A549 (cell line): ENCODE measurements at regions not wholly inside any gene's neighbourhood (a gene's known extent, or its start where the extent isn't known, plus 50 kb on each side); places are given as distances from the start of the nearest gene placed in this dataset.
A peak's percentile ranks its signal among the peaks of the same experiment; 100 is the strongest.

ENCODE experiments used
- ATAC-seq, 2 experiments: fragments of 200-7000 bp in 1 of 2; fragments of >200 bp in 1 of 2; cut with Nextera tagmentation in 1 of 2; cut with Tn5 transposase in 1 of 2; 3 replicates each; pipeline versions ENCODE4 v1.8.0 to v1.9.1; 2018 to 2020; ENCODE audit warnings: mild to moderate bottlenecking in 1 of 2, moderate library complexity in 1 of 2
- CTCF ChIA-PET: fragments of 300-600 bp; sonication (Branson Sonifier 250); formaldehyde crosslinking; extraction: SDS; loops from one replicate; lab custom pipeline; 2021; ENCODE audit warnings: antibody characterized with exemption, inconsistent platforms; lab: Yijun Ruan, JAX
- POLR2A ChIA-PET: fragments of 350-600 bp; formaldehyde crosslinking; extraction: SDS; loops from one replicate; lab custom pipeline; 2021; ENCODE audit warnings: antibody characterized with exemption, inconsistent platforms; lab: Yijun Ruan, JAX
- DNase-seq, 2 experiments: peaks; one replicate each; pipeline versions ENCODE4 v3.0.0 to v3.0.0-alpha.2; 2011 to 2016; ENCODE audit warnings: low read depth in 1 of 2, low spot score in 1 of 2
- FAIRE-seq: peaks from 2 replicates; lab custom pipeline; 2011; peaks lifted over from hg19 to GRCh38; lab: Jason Lieb, UNC
- H3K27ac ChIP-seq, 2 experiments: fragments of >200 bp; sonication (Bioruptor Twin); formaldehyde crosslinking; 3 replicates each; pipeline ENCODE4 v1.5.1; 2016 to 2017
- H3K4me1 ChIP-seq: fragments of >200 bp; sonication (Bioruptor Twin); formaldehyde crosslinking; 3 replicates; pipeline ENCODE4 v1.6.1; 2016
- H3K4me2 ChIP-seq: fragments of >200 bp; sonication (Bioruptor Twin); formaldehyde crosslinking; 3 replicates; pipeline ENCODE4 v1.6.1; 2016
- H3K4me3 ChIP-seq: fragments of >200 bp; sonication (Bioruptor Twin); formaldehyde crosslinking; 3 replicates; pipeline ENCODE4 v1.5.1; 2016
- H3K9me3 ChIP-seq: fragments of >200 bp; sonication (Bioruptor Twin); formaldehyde crosslinking; 3 replicates; pipeline ENCODE4 v1.6.1; 2016
- CBX2 ChIP-seq: fragments of 200-600 bp; sonication (generic); IDR thresholded peaks from 2 replicates; pipeline ENCODE4 v1.6.1; 2016; ENCODE audit warnings: low read depth, mild to moderate bottlenecking, borderline replicate concordance
- CBX8 ChIP-seq: fragments of 200-600 bp; sonication (generic); IDR thresholded peaks from 2 replicates; pipeline ENCODE4 v1.6.1; 2016
- CEBPB ChIP-seq, 2 experiments: fragments of >200 bp in 1 of 2; sonication (Bioruptor Twin) in 1 of 2; formaldehyde crosslinking in 1 of 2; IDR thresholded peaks; 2 replicates each; pipeline ENCODE4 v1.6.1; 2012 to 2016
- CHD2 ChIP-seq: fragments of 150-350 bp; IDR thresholded peaks from 2 replicates; pipeline ENCODE4 v1.6.1; 2014; ENCODE audit warnings: low read length; ENCODE audit not compliant: partially characterized antibody
- CHD4 ChIP-seq: fragments of 200-600 bp; sonication (generic); IDR thresholded peaks from 2 replicates; pipeline ENCODE4 v1.6.1; 2016; ENCODE audit warnings: antibody characterized with exemption, mild to moderate bottlenecking, borderline replicate concordance
- EHMT2 ChIP-seq: fragments of 200-600 bp; sonication (generic); IDR thresholded peaks from 2 replicates; pipeline ENCODE4 v1.6.1; 2016; ENCODE audit warnings: antibody characterized with exemption, low read depth, mild to moderate bottlenecking, moderate library complexity
- ELK1 ChIP-seq: fragments of 150-350 bp; IDR thresholded peaks from 2 replicates; pipeline ENCODE4 v1.6.1; 2014; ENCODE audit warnings: low read depth, mild to moderate bottlenecking, low read length
- ESRRA ChIP-seq: fragments of 150-350 bp; IDR thresholded peaks from 2 replicates; pipeline ENCODE4 v1.6.1; 2014; ENCODE audit warnings: mild to moderate bottlenecking, low read length, borderline replicate concordance
- FOSL2 ChIP-seq, 2 experiments: fragments of 450-650 bp in 1 of 2; fragments of >200 bp in 1 of 2; sonication (Bioruptor Twin) in 1 of 2; formaldehyde crosslinking; IDR thresholded peaks; 2 replicates each; pipeline versions ENCODE4 v1.5.0 to v1.6.1; 2016 to 2020; ENCODE audit warnings: mild to moderate bottlenecking in 1 of 2, moderate library complexity in 1 of 2
- GATA3 ChIP-seq: IDR thresholded peaks from 2 replicates; pipeline ENCODE4 v1.6.1; 2012; ENCODE audit warnings: borderline replicate concordance
- HDAC2 ChIP-seq: fragments of 200-600 bp; sonication (generic); IDR thresholded peaks from 2 replicates; pipeline ENCODE4 v1.6.1; 2016
- HES2 ChIP-seq: fragments of >200 bp; sonication (Bioruptor Twin); formaldehyde crosslinking; IDR thresholded peaks from 2 replicates; pipeline ENCODE4 v1.6.1; 2016
- HEYL ChIP-seq: fragments of 250-450 bp; sonication (Bioruptor Pico); IDR thresholded peaks from 2 replicates; pipeline ENCODE4 v1.8.0; 2021; ENCODE audit warnings: mild to moderate bottlenecking, moderate library complexity
- HOXA7 ChIP-seq: fragments of 250-450 bp; sonication (Bioruptor Pico); IDR thresholded peaks from 2 replicates; pipeline ENCODE4 v1.5.0; 2020; ENCODE audit warnings: mild to moderate bottlenecking, moderate library complexity
- HOXB5 ChIP-seq: fragments of 250-450 bp; sonication (Bioruptor Pico); IDR thresholded peaks from 2 replicates; pipeline ENCODE4 v1.5.0; 2020; ENCODE audit warnings: mild to moderate bottlenecking, moderate library complexity
- JUN ChIP-seq, 2 experiments: fragments of >200 bp; sonication (Bioruptor Twin); formaldehyde crosslinking; IDR thresholded peaks; 2 replicates in 1 of 2; 3 replicates in 1 of 2; pipeline ENCODE4 v1.6.1; 2016 to 2017
- KDM5A ChIP-seq: fragments of 200-600 bp; sonication (generic); IDR thresholded peaks from 2 replicates; pipeline ENCODE4 v1.6.1; 2016; ENCODE audit warnings: antibody characterized with exemption, mild to moderate bottlenecking
- MAFK ChIP-seq: fragments of 450-650 bp; IDR thresholded peaks from 2 replicates; pipeline ENCODE4 v1.6.1; 2014; ENCODE audit not compliant: partially characterized antibody
- NFE2L2 ChIP-seq: fragments of 150-350 bp; conservative IDR thresholded peaks from 2 replicates; pipeline ENCODE4 v1.6.1; 2014; ENCODE audit warnings: low read length
- PHF8 ChIP-seq: fragments of 200-600 bp; sonication (generic); IDR thresholded peaks from 2 replicates; pipeline ENCODE4 v1.6.1; 2016; ENCODE audit warnings: low read depth, mild to moderate bottlenecking, antibody characterized with exemption, moderate library complexity, borderline replicate concordance
- POLR2A ChIP-seq: IDR thresholded peaks from 2 replicates; pipeline ENCODE4 v1.6.1; 2012; ENCODE audit warnings: mild to moderate bottlenecking, low read length
- RARB ChIP-seq: fragments of 250-450 bp; sonication (Bioruptor Pico); IDR thresholded peaks from 2 replicates; pipeline ENCODE4 v1.8.0; 2021; ENCODE audit warnings: mild to moderate bottlenecking, moderate library complexity
- RCOR1 ChIP-seq: fragments of 150-350 bp; IDR thresholded peaks from 2 replicates; pipeline ENCODE4 v1.6.1; 2014; ENCODE audit warnings: antibody characterized with exemption, low read length, low read depth
- RFX5 ChIP-seq: fragments of 450-650 bp; IDR thresholded peaks from 2 replicates; pipeline ENCODE4 v1.7.1; 2014; ENCODE audit warnings: antibody characterized with exemption, mild to moderate bottlenecking, moderate library complexity
- RNF2 ChIP-seq: fragments of 200-600 bp; sonication (generic); IDR thresholded peaks from 2 replicates; pipeline ENCODE4 v1.6.1; 2016; ENCODE audit warnings: low read depth, mild to moderate bottlenecking, antibody characterized with exemption, moderate library complexity, borderline replicate concordance
- SREBF2 ChIP-seq: fragments of 450-650 bp; IDR thresholded peaks from 2 replicates; pipeline ENCODE4 v1.6.1; 2014; ENCODE audit warnings: mild to moderate bottlenecking, moderate library complexity
- ZFP36 ChIP-seq: fragments of 450-650 bp; IDR thresholded peaks from 2 replicates; pipeline ENCODE4 v1.6.1; 2014; ENCODE audit warnings: borderline replicate concordance; ENCODE audit not compliant: partially characterized antibody
- ZNF302 ChIP-seq: fragments of 250-450 bp; sonication (Bioruptor Pico); IDR thresholded peaks from 2 replicates; pipeline ENCODE4 v1.9.0; 2021; ENCODE audit warnings: inconsistent platforms, mild to moderate bottlenecking, moderate library complexity
- TF ChIP-seq, protein P1 (sequence below): IDR thresholded peaks from 2 replicates; pipeline ENCODE4 v1.6.1; 2012

DNA sequence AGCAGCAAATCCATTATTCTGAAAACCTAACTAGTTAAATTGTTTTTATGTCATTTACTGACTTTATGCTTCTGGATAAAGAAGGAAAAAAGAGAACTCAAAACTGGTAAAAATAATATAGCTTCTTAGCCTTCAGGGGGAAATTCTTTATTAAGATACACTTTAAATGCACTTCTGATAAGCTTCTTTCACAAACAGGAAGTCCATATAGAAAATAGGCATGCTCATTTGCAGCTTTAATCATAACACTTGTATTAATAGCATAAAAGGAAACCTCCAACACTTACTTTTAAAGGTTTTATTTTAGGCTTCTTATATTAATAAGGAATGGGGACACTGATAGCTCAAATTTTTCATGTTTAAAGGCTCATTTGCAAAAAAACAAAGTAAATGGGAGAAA lies 538.0 kb upstream of the SLC35B3 start:
- ChIA-PET POLR2A (no interaction called here), CTCF (interaction anchor here (2.2 kb wide), 1 partner anchor 10 kb away, joined by 11 read pairs; no protein-coding TSS in a partner anchor)
- TF ChIP-seq HES2 (no peak), HOXB5 (CRISPR knock-in tag) (no peak), POLR2A (no peak), KDM5A (no peak), HDAC2 (no peak), HOXA7 (CRISPR knock-in tag) (no peak)
- DNase-seq (no peak), FAIRE-seq (no peak), ATAC-seq (no peak)
- peaks cover 12% of the 10 kb centered on the region; the same call in 1 of the 3 replicates for H3K9me3 ChIP-seq
- no peak overlapping the region for H3K27ac ChIP-seq
- H3K4me1 ChIP-seq = no peaks in the 10 kb centered on the region
- no peak overlapping the region for H3K4me2 ChIP-seq
- H3K4me3 ChIP-seq = no peak overlapping the region

DNA sequence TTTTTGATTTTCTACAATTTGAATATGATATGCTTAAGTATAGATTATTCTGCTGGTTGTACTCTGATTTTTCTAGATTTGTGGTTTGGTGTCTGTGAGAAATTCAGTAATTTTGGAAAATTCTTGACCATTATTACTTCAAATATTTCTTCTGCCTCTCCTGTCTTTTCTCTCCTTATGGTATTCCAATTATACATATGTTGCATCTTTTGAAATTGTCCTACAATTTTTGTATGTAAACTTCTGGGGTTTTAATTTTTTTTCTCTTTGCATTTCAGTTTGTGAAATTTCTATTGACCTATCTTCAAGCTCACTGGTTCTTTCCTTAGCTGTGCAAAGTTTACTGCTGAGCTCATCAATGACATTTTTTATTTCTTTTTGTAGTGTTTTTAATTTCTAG lies 534.4 kb upstream of the SLC35B3 start:
- CTCF ChIA-PET = no interaction called here
- DNase-seq (no peak), ATAC-seq (no peak), FAIRE-seq (no peak)
- POLR2A ChIA-PET = no interaction called here
- no peak overlapping the region for H3K4me2 ChIP-seq
- H3K27ac ChIP-seq = no peak overlapping the region
- H3K4me1 ChIP-seq = no peaks in the 10 kb centered on the region
- TF ChIP-seq ZFP36 = no peak
- TF ChIP-seq HEYL = no peak
- no peak for TF ChIP-seq EHMT2
- no peak for TF ChIP-seq CHD4
- TF ChIP-seq ELK1 = no peak
- no peak for TF ChIP-seq SREBF2
- no peak for TF ChIP-seq RCOR1
- TF ChIP-seq RNF2 = no peak
- TF ChIP-seq CBX2 = no peak
- TF ChIP-seq CBX8 = no peak
- TF ChIP-seq ESRRA = no peak
- no peak for TF ChIP-seq CHD2
- no peak for TF ChIP-seq PHF8
- no peak for TF ChIP-seq GATA3
- H3K9me3 ChIP-seq = peaks cover 12% of the 10 kb centered on the region; the same call in 1 of the 3 replicates
- H3K4me3 ChIP-seq = no peak overlapping the region

GRCh38 chr6:8958894-8959511 lies 523.7 kb upstream of the SLC35B3 start:
- DNase-seq (peak in 1 of 2 experiments; percentile 6), ATAC-seq (no peak), FAIRE-seq (no peak)
- ChIA-PET POLR2A (no interaction called here), CTCF (no interaction called here)
- TF ChIP-seq CHD4 (no peak), ELK1 (no peak), CBX8 (no peak), RFX5 (no peak), FOSL2 (IDR thresholded peaks at IDR 0.05) (no peak), FOSL2 (CRISPR knock-in tag; IDR thresholded peaks at IDR 0.05) (peak; percentile 68), RARB (no peak), JUN (IDR thresholded peaks at IDR 0.05) (no peak), NFE2L2 (no peak), CEBPB (IDR thresholded peaks at IDR 0.05) (no peak), ZNF302 (CRISPR knock-in tag) (no peak), MAFK (peak; percentile 89)
- TF ChIP-seq, protein P1, sequence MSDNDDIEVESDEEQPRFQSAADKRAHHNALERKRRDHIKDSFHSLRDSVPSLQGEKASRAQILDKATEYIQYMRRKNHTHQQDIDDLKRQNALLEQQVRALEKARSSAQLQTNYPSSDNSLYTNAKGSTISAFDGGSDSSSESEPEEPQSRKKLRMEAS = no peak
- Histone ChIP-seq H3K27ac (no peak overlapping the region), H3K9me3 (no peaks in the 10 kb centered on the region), H3K4me1 (peaks cover 5% of the 10 kb centered on the region; the same call in 2 of the 3 replicates), H3K4me2 (peak overlapping the region; percentile 17; the same call in 1 of the 3 replicates), H3K4me3 (no peak overlapping the region)
